Astrocyte of the spinal cord (primary cell): ENCODE measurements at regions not wholly inside any gene's neighbourhood (a gene's known extent, or its start where the extent isn't known, plus 50 kb on each side); places are given as distances from the start of the nearest gene placed in this dataset.

Experiments used
- DNase-seq: peaks from one replicate; pipeline ENCODE4 v3.0.0; 2011; ENCODE audit warnings: low read depth, low spot score
- H3K4me3 ChIP-seq: 2 replicates; pipeline ENCODE4 v1.5.1; 2011; ENCODE audit warnings: low read depth, mild to moderate bottlenecking, low read length, moderate library complexity
- in situ Hi-C: cut with HindIII; loops from 2 replicates; pipeline ENCODE4 v1.10.0; 2017; ENCODE audit warnings: low sequenced_read_pairs
- TF ChIP-seq, protein P1 (sequence below): IDR thresholded peaks from 2 replicates; pipeline ENCODE4 v1.5.1; 2012; ENCODE audit warnings: low read depth, mild to moderate bottlenecking, low read length, inconsistent platforms

DNA sequence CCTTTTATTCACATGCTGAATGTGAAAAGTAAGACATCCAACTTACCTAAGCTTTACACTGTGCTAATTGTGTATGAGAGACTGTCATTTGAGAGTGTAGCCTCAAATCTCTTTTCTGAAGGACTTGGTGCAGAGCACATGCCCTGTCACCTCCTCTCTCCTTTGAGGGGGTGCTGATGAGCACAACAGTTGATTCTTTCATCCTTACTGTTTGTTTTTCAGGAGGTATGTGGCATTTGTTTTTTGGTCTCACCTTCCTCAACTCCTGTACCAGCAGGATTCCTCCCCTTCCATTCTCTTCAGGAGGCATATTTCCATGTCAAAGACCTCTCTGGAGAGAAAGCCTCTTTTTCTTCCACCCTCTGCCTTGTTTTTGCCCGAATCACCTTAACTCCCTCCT lies 252.6 kb upstream of the CITED2 start:
- DNase-seq, result no peak
- TF ChIP-seq, protein P1, sequence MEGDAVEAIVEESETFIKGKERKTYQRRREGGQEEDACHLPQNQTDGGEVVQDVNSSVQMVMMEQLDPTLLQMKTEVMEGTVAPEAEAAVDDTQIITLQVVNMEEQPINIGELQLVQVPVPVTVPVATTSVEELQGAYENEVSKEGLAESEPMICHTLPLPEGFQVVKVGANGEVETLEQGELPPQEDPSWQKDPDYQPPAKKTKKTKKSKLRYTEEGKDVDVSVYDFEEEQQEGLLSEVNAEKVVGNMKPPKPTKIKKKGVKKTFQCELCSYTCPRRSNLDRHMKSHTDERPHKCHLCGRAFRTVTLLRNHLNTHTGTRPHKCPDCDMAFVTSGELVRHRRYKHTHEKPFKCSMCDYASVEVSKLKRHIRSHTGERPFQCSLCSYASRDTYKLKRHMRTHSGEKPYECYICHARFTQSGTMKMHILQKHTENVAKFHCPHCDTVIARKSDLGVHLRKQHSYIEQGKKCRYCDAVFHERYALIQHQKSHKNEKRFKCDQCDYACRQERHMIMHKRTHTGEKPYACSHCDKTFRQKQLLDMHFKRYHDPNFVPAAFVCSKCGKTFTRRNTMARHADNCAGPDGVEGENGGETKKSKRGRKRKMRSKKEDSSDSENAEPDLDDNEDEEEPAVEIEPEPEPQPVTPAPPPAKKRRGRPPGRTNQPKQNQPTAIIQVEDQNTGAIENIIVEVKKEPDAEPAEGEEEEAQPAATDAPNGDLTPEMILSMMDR, result no peak
- H3K4me3 ChIP-seq, result no peak overlapping the region
- in situ Hi-C loops, result no loop called here

DNA sequence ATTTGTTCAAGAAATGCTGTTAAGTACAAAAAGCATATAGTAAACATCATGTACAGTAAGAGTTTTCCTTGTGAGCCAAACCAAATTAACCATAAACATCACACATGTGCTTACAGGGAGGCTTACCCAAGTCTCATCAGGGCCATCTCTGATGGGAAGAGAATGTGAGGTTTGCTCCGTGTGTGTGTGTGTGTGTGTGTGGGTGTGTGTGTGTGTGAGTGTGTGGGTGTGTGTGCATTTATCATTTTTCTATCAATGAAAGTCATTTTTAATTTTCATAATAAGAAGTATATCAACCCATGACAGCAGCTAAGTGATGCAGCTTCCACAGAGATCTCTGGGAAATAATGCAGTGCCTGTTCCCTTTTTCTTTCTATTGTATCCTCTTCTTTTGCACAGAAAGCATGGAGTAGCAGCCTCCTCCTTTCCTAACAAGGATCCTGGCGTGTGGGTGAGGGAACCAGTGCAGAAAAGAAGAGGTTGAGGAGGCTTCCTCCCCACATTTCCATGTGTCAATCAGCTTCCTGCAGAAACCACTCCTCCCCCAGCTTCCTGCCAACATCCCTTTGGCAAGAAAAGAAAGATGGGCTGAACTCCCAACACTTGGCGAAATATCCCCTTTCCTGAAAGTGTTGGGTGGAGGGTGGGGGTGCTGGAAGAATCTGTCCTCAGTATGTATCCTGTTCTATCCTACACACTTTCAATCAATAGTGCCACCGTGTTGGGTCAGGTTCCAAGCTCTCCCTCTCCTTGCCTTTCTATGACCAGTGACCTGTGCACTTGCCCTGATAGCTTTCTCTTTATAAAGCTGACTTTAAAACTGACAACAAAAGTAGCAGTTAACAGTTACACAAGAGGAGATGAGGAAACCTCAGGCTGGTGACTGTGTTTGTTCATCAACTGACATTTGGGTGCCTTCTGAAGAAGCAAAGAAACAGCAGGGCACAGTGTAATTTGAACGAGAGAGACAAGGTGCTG lies 251.8 kb upstream of the CITED2 start:
- DNase-seq, result no peak
- in situ Hi-C loops, result no loop called here
- no peak overlapping the region for H3K4me3 ChIP-seq
- TF ChIP-seq, protein P1, result no peak

DNA sequence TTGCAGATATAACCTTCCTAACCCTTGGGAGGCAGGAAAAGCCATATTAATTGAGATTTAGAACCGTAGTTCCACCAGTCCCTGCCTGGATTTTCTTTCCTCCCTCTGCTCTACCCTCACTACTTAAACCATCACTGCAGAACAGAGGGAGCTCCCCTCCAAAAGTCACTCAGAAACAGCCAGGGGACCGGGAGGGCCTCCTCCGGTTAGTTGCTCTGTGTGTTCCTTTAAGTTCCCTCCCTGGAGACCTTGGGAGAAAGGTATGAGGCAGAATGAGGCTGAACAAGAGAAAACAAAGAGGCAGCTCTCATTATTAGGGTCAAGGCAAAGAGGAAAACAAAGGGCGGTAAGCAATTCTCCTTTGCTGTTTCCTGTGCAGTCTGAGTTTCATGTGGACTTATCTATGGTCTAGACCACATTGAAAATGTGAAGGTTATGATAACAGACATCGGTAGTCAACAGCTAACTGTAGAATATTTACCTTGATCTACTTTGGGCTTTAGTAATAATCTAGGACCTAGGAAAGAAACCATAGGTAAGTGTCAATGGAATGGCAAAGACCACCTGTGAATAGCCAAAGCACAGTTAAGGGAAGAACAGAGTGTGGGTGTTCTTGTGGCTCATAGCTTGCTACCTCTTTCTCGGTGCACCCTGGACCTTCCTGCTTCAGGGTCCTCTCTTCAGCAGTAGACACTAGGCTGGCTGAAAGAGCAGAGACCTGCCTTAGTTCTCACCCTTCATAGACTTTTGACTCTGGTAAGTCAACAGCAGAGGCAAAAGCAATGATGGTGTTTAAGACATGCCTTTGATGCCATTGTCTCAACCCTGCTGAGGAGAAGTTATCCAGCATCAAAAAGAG lies 250.9 kb upstream of the CITED2 start:
- DNase-seq, result no peak
- in situ Hi-C loops, result no loop called here
- TF ChIP-seq, protein P1, result no peak
- no peak overlapping the region for H3K4me3 ChIP-seq

DNA sequence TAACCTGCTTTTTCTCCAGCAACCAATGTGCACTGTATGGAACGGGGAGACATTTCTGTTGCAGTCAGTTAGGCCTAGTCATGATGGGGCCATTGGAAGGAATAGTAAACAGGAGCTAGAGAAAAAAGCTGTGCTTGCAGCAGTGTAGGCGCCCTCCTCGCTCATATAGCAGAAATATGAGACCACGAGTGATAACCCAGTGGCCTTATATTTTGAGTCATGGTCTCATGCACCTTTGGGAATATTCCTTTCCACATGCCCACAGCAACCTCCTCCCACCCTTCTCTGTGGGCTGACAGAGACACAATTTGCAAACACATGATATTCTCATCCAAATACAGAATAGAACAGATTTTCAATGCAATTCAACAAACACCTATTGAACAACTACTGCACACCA lies 248.9 kb upstream of the CITED2 start:
- DNase-seq, result no peak
- in situ Hi-C loops, result no loop called here
- no peak overlapping the region for H3K4me3 ChIP-seq
- TF ChIP-seq, protein P1, result no peak

DNA sequence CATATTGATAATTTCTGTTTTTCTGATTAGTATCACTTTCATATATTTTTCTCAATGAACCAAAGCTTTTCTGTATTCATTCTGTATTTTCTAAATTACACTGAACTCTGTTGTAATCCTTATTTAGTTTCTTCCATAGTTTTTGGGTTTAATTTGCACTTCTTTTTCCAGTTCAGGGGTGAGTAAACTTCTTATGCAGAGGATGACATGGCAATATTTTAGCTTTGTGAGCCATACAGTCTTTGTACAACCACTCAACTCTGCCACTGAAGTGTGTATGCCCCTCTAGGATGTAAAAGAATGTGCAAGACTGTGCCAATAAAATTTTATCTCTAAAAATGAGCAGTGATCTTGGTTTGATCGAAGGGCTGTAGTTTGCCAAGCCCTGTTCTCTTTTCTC lies 239.0 kb upstream of the CITED2 start:
- H3K4me3 ChIP-seq, result no peak overlapping the region
- no peak for DNase-seq
- TF ChIP-seq, protein P1, result no peak
- in situ Hi-C loops, result no loop called here

DNA sequence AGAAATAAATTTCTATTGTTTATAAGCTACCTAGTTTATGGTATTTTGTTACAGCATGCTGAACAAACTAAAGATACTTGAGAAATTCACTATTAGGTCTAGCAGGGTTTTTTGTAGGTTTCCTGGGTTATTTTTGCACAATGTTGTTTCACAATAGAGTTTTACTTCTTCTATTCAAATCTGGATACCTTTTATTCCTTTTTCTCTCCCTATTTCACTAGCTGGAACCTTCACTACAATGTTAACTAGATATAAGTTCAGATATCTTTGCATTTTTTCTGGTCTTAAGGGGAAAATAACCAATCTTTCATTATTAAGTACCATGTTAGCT lies 237.7 kb upstream of the CITED2 start:
- TF ChIP-seq, protein P1, result no peak
- no peak for DNase-seq
- H3K4me3 ChIP-seq, result no peak overlapping the region
- in situ Hi-C loops, result no loop called here
